HuH-7 (cell line): ENCODE measurements at regions not wholly inside any gene's neighbourhood (a gene's known extent, or its start where the extent isn't known, plus 50 kb on each side); places are given as distances from the start of the nearest gene placed in this dataset.

Source experiments
- DNase-seq: peaks from one replicate; pipeline ENCODE4 v3.0.0; 2011; ENCODE audit warnings: low spot score

- DNase-seq: no peak
Observed at GRCh38 chr7:39890411-39890810, 59.6 kb upstream of the CDK13 start.

GRCh38 chr7:39891894-39892293 is 58.2 kb upstream of the CDK13 start:
- no peak for DNase-seq

GRCh38 chr7:39892361-39892760 is 57.7 kb upstream of the CDK13 start:
- DNase-seq: no peak

GRCh38 chr7:39894904-39895303 is 55.2 kb upstream of the CDK13 start:
- no peak for DNase-seq

GRCh38 chr7:39896840-39897239 is 53.2 kb upstream of the CDK13 start:
- no peak for DNase-seq

GRCh38 chr7:39898867-39899266 is 51.2 kb upstream of the CDK13 start:
- no peak for DNase-seq
